ENCODE measurements at regions not wholly inside any gene's neighbourhood (a gene's known extent, or its start where the extent isn't known, plus 50 kb on each side); places are given as distances from the start of the nearest gene placed in this dataset.

GRCh38 chr10:55426138-55426537, 625.1 kb upstream of the PCDH15 start:
- ATAC-seq (ENCODE audit: low FRiP score) (no peak), DNase-seq (ENCODE audit: low spot score) (no peak)
- TF ChIP-seq CTCF (IDR thresholded peaks at IDR 0.05): no peak

- ATAC-seq (ENCODE audit: low FRiP score): no peak
- DNase-seq (ENCODE audit: low spot score): no peak
These were observed 609.4 kb upstream of the PCDH15 start for GRCh38 chr10:55410415-55410885.

GRCh38 chr10:55404094-55404493, 603.1 kb upstream of the PCDH15 start:
- DNase-seq (ENCODE audit: low spot score) (no peak), ATAC-seq (ENCODE audit: low FRiP score) (no peak)
- no peak for TF ChIP-seq CTCF (IDR thresholded peaks at IDR 0.05)

More at GRCh38 chr10:55410415-55410885, 609.4 kb upstream of the PCDH15 start:
- TF ChIP-seq CTCF (IDR thresholded peaks at IDR 0.05): no peak

- no peak for ATAC-seq (ENCODE audit: low FRiP score)
- no peak for DNase-seq (ENCODE audit: low spot score)
- no peak for TF ChIP-seq CTCF (IDR thresholded peaks at IDR 0.05)
These were observed 599.2 kb upstream of the PCDH15 start for GRCh38 chr10:55400075-55400849.

GRCh38 chr10:55398497-55398882, 597.5 kb upstream of the PCDH15 start:
- ATAC-seq (ENCODE audit: low FRiP score): no peak

GRCh38 chr10:55397777-55398496, 596.9 kb upstream of the PCDH15 start:
- no peak for TF ChIP-seq CTCF (IDR thresholded peaks at IDR 0.05)
- DNase-seq (ENCODE audit: low spot score) (no peak), ATAC-seq (ENCODE audit: low FRiP score) (no peak)

More at GRCh38 chr10:55398497-55398882, 597.5 kb upstream of the PCDH15 start:
- TF ChIP-seq CTCF (IDR thresholded peaks at IDR 0.05): no peak
- no peak for DNase-seq (ENCODE audit: low spot score)

All from omental fat pad (tissue), 3 donors.